ENCODE measurements at regions not wholly inside any gene's neighbourhood (a gene's known extent, or its start where the extent isn't known, plus 50 kb on each side); places are given as distances from the start of the nearest gene placed in this dataset.
A peak's percentile ranks its signal among the peaks of the same experiment; 100 is the strongest.

DNA sequence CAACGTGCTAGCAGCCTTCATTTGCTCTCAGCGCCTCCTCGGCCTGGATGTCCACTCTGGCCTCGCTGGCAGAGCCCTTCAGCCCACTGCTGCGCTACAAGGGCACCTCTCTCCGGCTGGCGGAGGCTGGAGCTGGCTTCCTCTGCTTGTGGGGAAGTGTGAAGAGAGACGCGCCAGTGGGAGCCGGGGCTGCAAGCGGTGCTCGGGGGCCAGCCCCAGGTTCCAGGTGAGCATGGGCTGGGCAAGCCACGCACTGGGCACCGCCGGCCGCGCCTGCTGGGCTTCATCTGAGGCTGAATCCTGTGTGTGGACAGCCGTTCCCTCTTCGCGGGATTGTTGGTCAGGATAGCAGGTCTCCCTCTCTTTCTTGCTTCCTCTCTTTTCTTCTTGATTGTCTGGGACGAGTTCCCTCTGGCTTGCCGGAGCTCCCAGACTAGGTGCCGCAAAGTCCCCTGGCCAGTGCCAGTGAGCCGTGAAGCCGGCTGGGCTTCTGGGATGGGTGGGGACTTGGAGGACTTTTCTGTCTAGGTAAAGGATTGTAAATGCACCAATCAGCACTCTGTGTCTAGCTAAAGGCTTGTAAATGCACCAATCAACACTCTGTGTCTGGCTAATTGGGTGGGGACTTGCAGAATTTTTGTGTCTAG lies 165.0 kb downstream of the HEPH start:
- Mint-ChIP-seq H3K4me3 (no peak overlapping the region), H3K4me1 (no peaks in the 10 kb centered on the region), H3K27ac (no peak overlapping the region), H3K27me3 (no peaks in the 10 kb centered on the region), H3K36me3 (no peaks in the 10 kb centered on the region), H3K9me3 (peaks cover 0 to 4% (median 0%) of the 10 kb centered on the region in 9 donors)
- no peak for ATAC-seq
- peak in 1 of 10 donors; percentile 52 for DNase-seq
- POLR2A ChIA-PET, result no interaction called here

- no peak for ATAC-seq
- Mint-ChIP-seq H3K9me3 (no peaks in the 10 kb centered on the region), H3K4me1 (no peaks in the 10 kb centered on the region), H3K36me3 (no peaks in the 10 kb centered on the region), H3K27me3 (no peaks in the 10 kb centered on the region), H3K27ac (no peak overlapping the region), H3K4me3 (no peak overlapping the region)
- POLR2A ChIA-PET, result no interaction called here
- no peak for DNase-seq
These were observed 196.8 kb downstream of the HEPH start for GRCh38 chrX:66360894-66361293.

DNA sequence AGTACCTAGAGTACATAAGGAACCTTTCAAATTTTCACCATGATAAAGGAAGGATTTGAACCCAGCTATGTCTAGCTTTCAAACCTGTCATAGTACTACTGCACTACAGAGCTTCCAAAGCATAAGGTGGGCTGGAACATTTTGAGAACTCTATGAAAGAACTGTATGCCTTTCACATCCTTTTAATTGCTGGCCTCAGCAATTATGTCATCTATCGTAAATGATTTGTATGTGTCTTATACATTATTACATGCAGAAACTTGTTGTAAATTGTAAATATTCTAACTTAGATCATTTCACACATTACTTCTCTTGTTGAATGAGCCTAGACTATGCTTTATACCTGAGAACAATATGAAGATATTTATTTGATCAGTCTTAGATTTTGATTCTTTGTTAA lies 220.7 kb downstream of the HEPH start:
- Mint-ChIP-seq H3K27ac (no peak overlapping the region), H3K4me1 (no peaks in the 10 kb centered on the region), H3K4me3 (no peak overlapping the region), H3K27me3 (peaks cover 0 to 16% (median 0%) of the 10 kb centered on the region in 5 donors), H3K9me3 (peaks cover 0 to 6% (median 2%) of the 10 kb centered on the region in 9 donors), H3K36me3 (peaks cover 0 to 5% (median 0%) of the 10 kb centered on the region in 3 donors)
- no peak for DNase-seq
- POLR2A ChIA-PET, result no interaction called here
- ATAC-seq, result no peak

GRCh38 chrX:66399273-66399672 lies 235.2 kb downstream of the HEPH start:
- ATAC-seq, result no peak
- no peak for DNase-seq
- Mint-ChIP-seq H3K4me1 (peaks cover 0 to 1% (median 0%) of the 10 kb centered on the region in 4 donors), H3K27me3 (peaks cover 0 to 2% (median 0%) of the 10 kb centered on the region in 5 donors), H3K4me3 (no peak overlapping the region), H3K36me3 (peaks cover 0 to 17% (median 0%) of the 10 kb centered on the region in 3 donors), H3K9me3 (peaks cover 0 to 17% (median 10%) of the 10 kb centered on the region in 9 donors), H3K27ac (no peak overlapping the region)
- POLR2A ChIA-PET, result no interaction called here

- Mint-ChIP-seq H3K27ac (peak overlapping the region in 1 of 10 donors; percentile 80), H3K4me1 (peaks cover 0 to 1% (median 0%) of the 10 kb centered on the region in 4 donors), H3K4me3 (no peak overlapping the region), H3K9me3 (peaks cover 0 to 2% (median 0%) of the 10 kb centered on the region in 9 donors), H3K27me3 (peaks cover 0 to 2% (median 0%) of the 10 kb centered on the region in 5 donors), H3K36me3 (no peaks in the 10 kb centered on the region)
- POLR2A ChIA-PET, result no interaction called here
- ATAC-seq (no peak), DNase-seq (no peak)
These were observed 236.7 kb downstream of the EDA2R start for GRCh38 chrX:66402165-66402564.

DNA sequence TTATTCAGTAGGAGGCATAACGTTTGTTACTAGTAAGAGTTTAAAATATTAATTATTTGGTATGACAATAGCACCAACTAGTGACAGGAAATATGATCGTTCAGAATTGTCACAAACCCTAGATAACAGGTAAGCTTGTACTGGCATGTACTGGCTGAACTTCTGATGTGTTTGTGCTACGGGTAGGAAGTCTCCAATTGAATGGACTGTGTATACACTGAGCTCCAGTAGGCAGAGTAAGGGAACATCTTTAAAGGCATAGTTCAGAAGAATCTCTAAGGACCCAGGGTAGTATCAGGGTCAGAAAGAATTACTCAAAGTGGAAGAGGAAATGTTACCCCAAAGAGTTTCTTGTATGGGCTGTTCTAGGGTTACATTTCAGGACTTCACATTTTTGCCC lies 230.4 kb downstream of the EDA2R start:
- POLR2A ChIA-PET, result no interaction called here
- H3K9me3 Mint-ChIP-seq, result no peaks in the 10 kb centered on the region
- H3K4me3 Mint-ChIP-seq, result no peak overlapping the region
- H3K27me3 Mint-ChIP-seq, result peaks cover 0 to 9% (median 0%) of the 10 kb centered on the region in 5 donors
- H3K27ac Mint-ChIP-seq, result no peak overlapping the region
- ATAC-seq, result no peak
- no peaks in the 10 kb centered on the region for H3K36me3 Mint-ChIP-seq
- no peaks in the 10 kb centered on the region for H3K4me1 Mint-ChIP-seq
- peak in 3 of 10 donors; percentile 10 to 18 (median 14) for DNase-seq

- no peaks in the 10 kb centered on the region for H3K36me3 Mint-ChIP-seq
- POLR2A ChIA-PET, result no interaction called here
- DNase-seq (no peak), ATAC-seq (no peak)
- H3K4me1 Mint-ChIP-seq, result no peaks in the 10 kb centered on the region
- no peaks in the 10 kb centered on the region for H3K9me3 Mint-ChIP-seq
- H3K27me3 Mint-ChIP-seq, result peaks cover 0 to 9% (median 0%) of the 10 kb centered on the region in 5 donors
- H3K4me3 Mint-ChIP-seq, result no peak overlapping the region
- no peak overlapping the region for H3K27ac Mint-ChIP-seq
These were observed 228.1 kb downstream of the EDA2R start for GRCh38 chrX:66410806-66411205.

Data from naive thymus-derived CD8-positive, alpha-beta T cell (primary cell).